Neural progenitor cell (in vitro differentiated cells): ENCODE measurements at regions not wholly inside any gene's neighbourhood (a gene's known extent, or its start where the extent isn't known, plus 50 kb on each side); places are given as distances from the start of the nearest gene placed in this dataset.

Experiments
- DNase-seq: peaks from one replicate; pipeline ENCODE4 v3.0.0-alpha.2; 2016; ENCODE audit warnings: low spot score
- H2AFZ ChIP-seq: fragments of 200-600 bp; sonication (generic); replicated peaks from 2 replicates; pipeline ENCODE4 v1.6.1; 2016; ENCODE audit warnings: antibody characterized with exemption
- H3F3A ChIP-seq: fragments of 200-600 bp; sonication (generic); 2 replicates; pipeline ENCODE4 v1.6.1; 2016; ENCODE audit warnings: antibody characterized with exemption, low read depth
- H3K27ac ChIP-seq: fragments of 200-600 bp; sonication (generic); 2 replicates; pipeline ENCODE4 v1.5.1; 2016; ENCODE audit warnings: mild to moderate bottlenecking
- H3K27me3 ChIP-seq: fragments of 200-600 bp; sonication (generic); 2 replicates; pipeline ENCODE4 v1.6.1; 2016; ENCODE audit warnings: mild to moderate bottlenecking, moderate library complexity
- H3K36me3 ChIP-seq: fragments of 200-600 bp; sonication (generic); 2 replicates; pipeline ENCODE4 v1.5.1; 2016
- H3K4me1 ChIP-seq: fragments of 200-600 bp; sonication (generic); 2 replicates; pipeline ENCODE4 v1.6.1; 2016; ENCODE audit warnings: mixed run types
- H3K4me2 ChIP-seq: fragments of 200-600 bp; sonication (generic); 2 replicates; pipeline ENCODE4 v1.6.1; 2016
- H3K4me3 ChIP-seq: fragments of 200-600 bp; sonication (generic); 2 replicates; pipeline ENCODE4 v1.5.1; 2016
- H3K79me2 ChIP-seq: fragments of 200-600 bp; sonication (generic); 2 replicates; pipeline ENCODE4 v1.6.1; 2016; ENCODE audit warnings: low read depth
- H3K9ac ChIP-seq: fragments of 200-600 bp; sonication (generic); 2 replicates; pipeline ENCODE4 v1.6.1; 2016
- H3K9me3 ChIP-seq: fragments of 200-600 bp; sonication (generic); 2 replicates; pipeline ENCODE4 v1.5.1; 2016; ENCODE audit warnings: low read depth
- H4K20me1 ChIP-seq: fragments of 200-600 bp; sonication (generic); 2 replicates; pipeline ENCODE4 v1.6.1; 2016; ENCODE audit warnings: low read depth
- H3K27ac Mint-ChIP-seq: 3 replicates; pipeline ENCODE4 v1.8.0; 2021; ENCODE audit warnings: mixed read lengths
- H3K27me3 Mint-ChIP-seq: 2 replicates; pipeline ENCODE4 v1.8.0; 2022; ENCODE audit warnings: low read depth, mild to moderate bottlenecking, inconsistent platforms, moderate library complexity, mixed read lengths; ENCODE audit not compliant: insufficient read depth
- H3K36me3 Mint-ChIP-seq: 3 replicates; pipeline ENCODE4 v1.8.0; 2021; ENCODE audit warnings: mixed read lengths
- H3K4me1 Mint-ChIP-seq: 3 replicates; pipeline ENCODE4 v1.8.0; 2021; ENCODE audit warnings: mixed read lengths
- H3K4me3 Mint-ChIP-seq: 3 replicates; pipeline ENCODE4 v1.8.0; 2021; ENCODE audit warnings: mild to moderate bottlenecking, moderate library complexity, mixed read lengths
- H3K9me3 Mint-ChIP-seq: 3 replicates; pipeline ENCODE4 v1.8.0; 2020; ENCODE audit warnings: mixed read lengths
- CTCF ChIP-seq: fragments of 200-600 bp; sonication (generic); IDR thresholded peaks from 2 replicates; pipeline ENCODE4 v1.5.1; 2017; ENCODE audit warnings: antibody characterized with exemption, mild to moderate bottlenecking
- EZH2 ChIP-seq: fragments of 200-600 bp; sonication (generic); IDR thresholded peaks from 2 replicates; pipeline ENCODE4 v1.6.1; 2017; ENCODE audit warnings: antibody characterized with exemption, mild to moderate bottlenecking, moderate library complexity
- EZH2phosphoT487 ChIP-seq: fragments of 200-600 bp; sonication (generic); IDR thresholded peaks from 2 replicates; pipeline ENCODE4 v1.6.1; 2017; ENCODE audit warnings: antibody characterized with exemption

- Histone ChIP-seq H3K27ac (no peak overlapping the region), H2AFZ (no peak overlapping the region), H3K79me2 (peaks cover 100% of the 10 kb centered on the region), H4K20me1 (peaks cover 100% of the 10 kb centered on the region), H3K9ac (no peak overlapping the region), H3K4me3 (no peak overlapping the region), H3K4me2 (peak overlapping the region; percentile 10), H3F3A (peaks cover 32% of the 10 kb centered on the region), H3K4me1 (peaks cover 88% of the 10 kb centered on the region), H3K9me3 (no peaks in the 10 kb centered on the region), H3K36me3 (no peaks in the 10 kb centered on the region), H3K27me3 (no peaks in the 10 kb centered on the region)
- H3K36me3 Mint-ChIP-seq = peaks cover 15% of the 10 kb centered on the region
- no peaks in the 10 kb centered on the region for H3K27me3 Mint-ChIP-seq
- no peak overlapping the region for H3K27ac Mint-ChIP-seq
- H3K9me3 Mint-ChIP-seq = no peaks in the 10 kb centered on the region
- TF ChIP-seq CTCF = no peak
- TF ChIP-seq EZH2 = no peak
- no peak for TF ChIP-seq EZH2phosphoT487
- no peak for DNase-seq
- H3K4me1 Mint-ChIP-seq = peaks cover 89% of the 10 kb centered on the region
- peak overlapping the region; percentile 38 for H3K4me3 Mint-ChIP-seq
Measured at GRCh38 chr5:124668353-124669299, 77.8 kb downstream of the ZNF608 start.

GRCh38 chr5:124665625-124666024 lies 80.8 kb downstream of the ZNF608 start:
- Histone ChIP-seq H3F3A (peaks cover 53% of the 10 kb centered on the region), H3K79me2 (peaks cover 99% of the 10 kb centered on the region), H2AFZ (no peak overlapping the region), H3K4me2 (no peak overlapping the region), H3K9ac (no peak overlapping the region), H3K36me3 (no peaks in the 10 kb centered on the region), H3K27ac (no peak overlapping the region), H3K4me3 (no peak overlapping the region), H3K27me3 (no peaks in the 10 kb centered on the region), H4K20me1 (peaks cover 98% of the 10 kb centered on the region), H3K4me1 (peaks cover 88% of the 10 kb centered on the region), H3K9me3 (no peaks in the 10 kb centered on the region)
- H3K4me1 Mint-ChIP-seq = peaks cover 94% of the 10 kb centered on the region
- peaks cover 15% of the 10 kb centered on the region for H3K36me3 Mint-ChIP-seq
- H3K27me3 Mint-ChIP-seq = no peaks in the 10 kb centered on the region
- no peak overlapping the region for H3K4me3 Mint-ChIP-seq
- no peaks in the 10 kb centered on the region for H3K9me3 Mint-ChIP-seq
- DNase-seq = no peak
- H3K27ac Mint-ChIP-seq = no peak overlapping the region
- TF ChIP-seq CTCF = no peak
- TF ChIP-seq EZH2 = no peak
- TF ChIP-seq EZH2phosphoT487 = no peak

GRCh38 chr5:124665035-124665434 lies 81.4 kb downstream of the ZNF608 start:
- H3K36me3 ChIP-seq = no peaks in the 10 kb centered on the region
- Mint-ChIP-seq H3K9me3 (no peaks in the 10 kb centered on the region), H3K4me3 (no peak overlapping the region), H3K27me3 (no peaks in the 10 kb centered on the region), H3K27ac (no peak overlapping the region), H3K36me3 (peaks cover 15% of the 10 kb centered on the region), H3K4me1 (peaks cover 94% of the 10 kb centered on the region)
- no peak overlapping the region for H2AFZ ChIP-seq
- peaks cover 52% of the 10 kb centered on the region for H3F3A ChIP-seq
- no peak overlapping the region for H3K4me2 ChIP-seq
- H3K79me2 ChIP-seq = peaks cover 99% of the 10 kb centered on the region
- DNase-seq = no peak
- H3K9ac ChIP-seq = no peak overlapping the region
- no peak for TF ChIP-seq CTCF
- TF ChIP-seq EZH2 = no peak
- TF ChIP-seq EZH2phosphoT487 = no peak
- no peak overlapping the region for H3K4me3 ChIP-seq
- no peaks in the 10 kb centered on the region for H3K9me3 ChIP-seq
- peaks cover 88% of the 10 kb centered on the region for H3K4me1 ChIP-seq
- H4K20me1 ChIP-seq = peaks cover 98% of the 10 kb centered on the region
- no peaks in the 10 kb centered on the region for H3K27me3 ChIP-seq
- H3K27ac ChIP-seq = no peak overlapping the region
